HepG2 (cell line): ENCODE measurements at regions not wholly inside any gene's neighbourhood (a gene's known extent, or its start where the extent isn't known, plus 50 kb on each side); places are given as distances from the start of the nearest gene placed in this dataset.

ENCODE experiments used
- ATAC-seq: fragments of 200-7000 bp; cut with Tn5 transposase; 3 replicates; pipeline ENCODE4 v1.9.1; 2020; ENCODE audit warnings: mild to moderate bottlenecking, moderate library complexity
- BruUV-seq: library from RNA; stranded (reverse); fragments of 400-500 nt; replicated peaks from 2 replicates; lab custom pipeline; 2021; lab: Mats Ljungman, UMichigan
- CTCF ChIA-PET: fragments of 300-600 bp; formaldehyde crosslinking; extraction: SDS; loops from one replicate; lab custom pipeline; 2021; ENCODE audit warnings: low total read pairs, inconsistent platforms, low intra/inter-chr PET ratio; lab: Yijun Ruan, JAX
- POLR2A ChIA-PET: fragments of 350-600 bp; sonication (Branson Sonifier 250); formaldehyde crosslinking; loops from one replicate; lab custom pipeline; 2020; ENCODE audit warnings: antibody characterized with exemption, inconsistent platforms; lab: Yijun Ruan, JAX
- DNase-seq: peaks from one replicate; pipeline ENCODE4 v3.0.0-alpha.2; 2015; ENCODE audit warnings: low spot score
- FAIRE-seq: peaks from 3 replicates; lab custom pipeline; 2011; peaks lifted over from hg19 to GRCh38; lab: Jason Lieb, UNC
- H2AFZ ChIP-seq: one replicate; pipeline ENCODE4 v1.6.1; 2011; ENCODE audit warnings: low read length, inconsistent platforms
- H3K27ac ChIP-seq: fragments of 300-600 bp; 3 replicates; pipeline ENCODE4 v1.8.0; 2011; ENCODE audit warnings: mixed run types, mild to moderate bottlenecking, mixed read lengths, low read length, inconsistent platforms; ENCODE audit not compliant: insufficient read depth; ENCODE audit errors: extremely low read length
- H3K27me3 ChIP-seq, 2 experiments: fragments of 200-600 bp in 1 of 2; 2 replicates in 1 of 2; 3 replicates in 1 of 2; pipeline versions ENCODE4 v1.6.0 to v1.8.0; 2011; ENCODE audit warnings: low read length in 2 of 2, mild to moderate bottlenecking in 2 of 2, moderate library complexity in 2 of 2, inconsistent platforms in 1 of 2; ENCODE audit not compliant: insufficient read depth in 2 of 2, control insufficient read depth in 1 of 2
- H3K36me3 ChIP-seq, 2 experiments: fragments of 200-600 bp in 1 of 2; replicated peaks in 1 of 2; 2 replicates in 1 of 2; 3 replicates in 1 of 2; pipeline versions ENCODE4 v1.5.1 to v1.8.0; 2011; ENCODE audit warnings: low read length in 2 of 2, inconsistent platforms in 1 of 2; ENCODE audit not compliant: insufficient read depth in 2 of 2, control insufficient read depth in 1 of 2
- H3K4me1 ChIP-seq: 2 replicates; pipeline ENCODE4 v1.5.1; 2012; ENCODE audit warnings: low read length, inconsistent platforms; ENCODE audit not compliant: insufficient read depth
- H3K4me2 ChIP-seq: 2 replicates; pipeline ENCODE4 v1.6.0; 2011; ENCODE audit warnings: low read depth, low read length, inconsistent platforms
- H3K4me3 ChIP-seq, 3 experiments: fragments of 200-600 bp in 1 of 3; sonication (generic), shearing (Covaris generic) in 1 of 3; replicated peaks in 1 of 3; 2 replicates each; pipeline ENCODE4 v1.5.1; 2011 to 2016; ENCODE audit warnings: low read length in 3 of 3, inconsistent platforms in 2 of 3, low read depth in 2 of 3, mild to moderate bottlenecking in 2 of 3, control low read depth in 1 of 3, mixed read lengths in 1 of 3; ENCODE audit not compliant: insufficient read depth in 1 of 3
- H3K79me2 ChIP-seq: one replicate; pipeline ENCODE4 v1.6.1; 2011; ENCODE audit warnings: low read length, inconsistent platforms; ENCODE audit not compliant: insufficient read depth
- H3K9ac ChIP-seq: 2 replicates; pipeline ENCODE4 v1.6.0; 2011; ENCODE audit warnings: mild to moderate bottlenecking, low read depth, low read length, inconsistent platforms; ENCODE audit not compliant: insufficient read depth
- H3K9me3 ChIP-seq: 2 replicates; pipeline ENCODE4 v1.5.1; 2012; ENCODE audit warnings: mild to moderate bottlenecking, low read length
- H4K20me1 ChIP-seq: 2 replicates; pipeline ENCODE4 v1.6.0; 2011; ENCODE audit warnings: inconsistent platforms, mild to moderate bottlenecking, low read length, moderate library complexity; ENCODE audit not compliant: insufficient read depth
- ARID4A ChIP-seq: sonication (generic); formaldehyde crosslinking; IDR thresholded peaks from 2 replicates; pipeline ENCODE4 v1.5.0; 2020; ENCODE audit warnings: mild to moderate bottlenecking, missing genetic modification reagents, borderline replicate concordance
- ARNTL ChIP-seq: sonication (generic); formaldehyde crosslinking; IDR thresholded peaks from 2 replicates; pipeline ENCODE4 v1.4.0; 2020; ENCODE audit warnings: mild to moderate bottlenecking, missing genetic modification reagents
- ATM ChIP-seq: fragments of 450-650 bp; IDR thresholded peaks from 2 replicates; pipeline ENCODE4 v1.7.1; 2017; ENCODE audit warnings: mild to moderate bottlenecking, borderline replicate concordance
- ELF3 ChIP-seq: IDR thresholded peaks from 2 replicates; pipeline ENCODE4 v1.6.1; 2016; ENCODE audit warnings: missing genetic modification reagents, missing compliant biosample characterization
- KDM1A ChIP-seq: IDR thresholded peaks from 2 replicates; pipeline ENCODE4 v1.6.1; 2016; ENCODE audit warnings: missing compliant biosample characterization
- MIXL1 ChIP-seq: IDR thresholded peaks from 2 replicates; pipeline ENCODE4 v1.6.1; 2016
- NBN ChIP-seq: fragments of 450-650 bp; conservative IDR thresholded peaks from 2 replicates; pipeline ENCODE4 v1.6.1; 2017
- RNF219 ChIP-seq: sonication (generic); formaldehyde crosslinking; IDR thresholded peaks from 2 replicates; pipeline ENCODE4 v1.5.0; 2020; ENCODE audit warnings: mild to moderate bottlenecking, missing genetic modification reagents
- RXRB ChIP-seq: IDR thresholded peaks from 2 replicates; pipeline ENCODE4 v1.6.1; 2016; ENCODE audit warnings: borderline replicate concordance, missing genetic modification reagents, missing compliant biosample characterization
- TGIF2 ChIP-seq: IDR thresholded peaks from 2 replicates; pipeline ENCODE4 v1.6.1; 2016; ENCODE audit warnings: control low read depth, missing compliant biosample characterization
- ZFAT ChIP-seq: sonication (generic); formaldehyde crosslinking; conservative IDR thresholded peaks from 2 replicates; pipeline ENCODE4 v1.8.1; 2023; ENCODE audit warnings: missing genetic modification reagents, inconsistent platforms
- ZFP36 ChIP-seq: fragments of 150-350 bp; IDR thresholded peaks from 2 replicates; pipeline ENCODE4 v1.6.1; 2018; ENCODE audit warnings: borderline replicate concordance, low read length, low read depth; ENCODE audit not compliant: partially characterized antibody
- ZFX ChIP-seq: sonication (generic); formaldehyde crosslinking; IDR thresholded peaks from 2 replicates; pipeline ENCODE4 v1.4.0; 2020; ENCODE audit warnings: mild to moderate bottlenecking, low read depth, missing genetic modification reagents, moderate library complexity
- ZNF567 ChIP-seq: sonication (generic); formaldehyde crosslinking; IDR thresholded peaks from 2 replicates; pipeline ENCODE4 v1.8.1; 2023; ENCODE audit warnings: mild to moderate bottlenecking, missing genetic modification reagents, borderline replicate concordance
- ZNF749 ChIP-seq: sonication (generic); formaldehyde crosslinking; IDR thresholded peaks from 2 replicates; pipeline ENCODE4 v1.8.0; 2022; ENCODE audit warnings: mild to moderate bottlenecking, missing genetic modification reagents, moderate library complexity, borderline replicate concordance
- WGBS: methylation state at CpG from one replicate; pipeline ENCODE4 v1.1.6; 2017; ENCODE audit warnings: low lambda C conversion rate; 5-methylcytosine and 5-hydroxymethylcytosine counted together
- in situ Hi-C: cut with HindIII; loops from 2 replicates; pipeline ENCODE4 v1.10.0; 2017; ENCODE audit warnings: low pct_unique_long_range_greater_than_20kb; ENCODE audit not compliant: extremely low pct_ligation_motif_present
- intact Hi-C: fragments of 100-400 bp; cut with micrococcal nuclease; formaldehyde crosslinking; loops from one replicate; pipeline ENCODE4 v1.10.0; 2022; ENCODE audit not compliant: unreplicated experiment
- TF ChIP-seq, protein P1 (sequence below): sonication (generic); formaldehyde crosslinking; IDR thresholded peaks from 2 replicates; pipeline ENCODE4 v1.8.1; 2023; ENCODE audit warnings: missing genetic modification reagents, inconsistent platforms, borderline replicate concordance
- TF ChIP-seq, protein P2 (sequence below): sonication (generic); formaldehyde crosslinking; IDR thresholded peaks from 2 replicates; pipeline ENCODE4 v1.4.0; 2020; ENCODE audit warnings: missing genetic modification reagents, low read depth, mild to moderate bottlenecking, borderline replicate concordance
- TF ChIP-seq, protein P3 (sequence below): sonication (generic); formaldehyde crosslinking; IDR thresholded peaks from 2 replicates; pipeline ENCODE4 v1.4.0; 2020; ENCODE audit warnings: mild to moderate bottlenecking, missing genetic modification reagents

GRCh38 chr11:23013509-23013908, 153.2 kb upstream of the CCDC179 start:
- Histone ChIP-seq H3K36me3 (no peaks in the 10 kb centered on the region), H3K27me3 (no peaks in the 10 kb centered on the region), H3K9me3 (no peaks in the 10 kb centered on the region), H4K20me1 (no peaks in the 10 kb centered on the region), H3K4me3 (no peak overlapping the region), H2AFZ (no peak overlapping the region), H3K9ac (no peak overlapping the region), H3K79me2 (no peaks in the 10 kb centered on the region), H3K4me2 (no peak overlapping the region), H3K27ac (no peak overlapping the region), H3K4me1 (peaks cover 9% of the 10 kb centered on the region)
- POLR2A ChIA-PET = no interaction called here
- DNase-seq (no peak), FAIRE-seq (no peak), ATAC-seq (no peak)
- intact Hi-C loops = no loop called here
- 69% methylated on average over 5 of the region's 5 CpGs for WGBS
- no TSS peak for BruUV-seq
- CTCF ChIA-PET = no interaction called here
- in situ Hi-C loops = no loop called here
- TF ChIP-seq, protein P1, sequence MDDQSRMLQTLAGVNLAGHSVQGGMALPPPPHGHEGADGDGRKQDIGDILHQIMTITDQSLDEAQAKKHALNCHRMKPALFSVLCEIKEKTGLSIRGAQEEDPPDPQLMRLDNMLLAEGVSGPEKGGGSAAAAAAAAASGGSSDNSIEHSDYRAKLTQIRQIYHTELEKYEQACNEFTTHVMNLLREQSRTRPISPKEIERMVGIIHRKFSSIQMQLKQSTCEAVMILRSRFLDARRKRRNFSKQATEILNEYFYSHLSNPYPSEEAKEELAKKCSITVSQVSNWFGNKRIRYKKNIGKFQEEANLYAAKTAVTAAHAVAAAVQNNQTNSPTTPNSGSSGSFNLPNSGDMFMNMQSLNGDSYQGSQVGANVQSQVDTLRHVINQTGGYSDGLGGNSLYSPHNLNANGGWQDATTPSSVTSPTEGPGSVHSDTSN (CRISPR knock-in tag) = no peak
- TF ChIP-seq ELF3 (CRISPR knock-in tag) (no peak), TGIF2 (no peak), ZNF567 (CRISPR knock-in tag) (no peak), RXRB (CRISPR knock-in tag) (no peak), ZFP36 (no peak), ZFAT (CRISPR knock-in tag) (no peak), MIXL1 (CRISPR knock-in tag) (no peak), KDM1A (CRISPR knock-in tag) (no peak), ZFX (CRISPR knock-in tag) (no peak), RNF219 (CRISPR knock-in tag) (no peak), ARID4A (CRISPR knock-in tag) (no peak), ATM (no peak), NBN (no peak), ZNF749 (CRISPR knock-in tag) (no peak), ARNTL (CRISPR knock-in tag) (no peak)
- TF ChIP-seq, protein P2, sequence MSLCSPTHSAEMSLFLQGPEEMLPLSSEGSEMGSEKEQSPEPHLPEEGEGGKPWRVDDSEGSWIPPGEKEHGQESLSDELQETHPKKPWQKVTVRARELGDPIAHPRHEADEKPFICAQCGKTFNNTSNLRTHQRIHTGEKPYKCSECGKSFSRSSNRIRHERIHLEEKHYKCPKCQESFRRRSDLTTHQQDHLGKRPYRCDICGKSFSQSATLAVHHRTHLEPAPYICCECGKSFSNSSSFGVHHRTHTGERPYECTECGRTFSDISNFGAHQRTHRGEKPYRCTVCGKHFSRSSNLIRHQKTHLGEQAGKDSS (CRISPR knock-in tag) = no peak
- TF ChIP-seq, protein P3, sequence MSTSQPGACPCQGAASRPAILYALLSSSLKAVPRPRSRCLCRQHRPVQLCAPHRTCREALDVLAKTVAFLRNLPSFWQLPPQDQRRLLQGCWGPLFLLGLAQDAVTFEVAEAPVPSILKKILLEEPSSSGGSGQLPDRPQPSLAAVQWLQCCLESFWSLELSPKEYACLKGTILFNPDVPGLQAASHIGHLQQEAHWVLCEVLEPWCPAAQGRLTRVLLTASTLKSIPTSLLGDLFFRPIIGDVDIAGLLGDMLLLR (CRISPR knock-in tag) = no peak
